Fibroblast of skin of left quadriceps (primary cell): ENCODE measurements at regions not wholly inside any gene's neighbourhood (a gene's known extent, or its start where the extent isn't known, plus 50 kb on each side); places are given as distances from the start of the nearest gene placed in this dataset.
"Not testable (repeated sequence)": the region's sequence is repeated elsewhere in the genome, so short reads cannot be mapped to it uniquely, and the experiment has no call there.

Experiments
- DNase-seq, 2 experiments: peaks; one replicate each; pipeline ENCODE4 v3.0.0-alpha.2; 2013; ENCODE audit warnings: low read depth in 2 of 2

DNA sequence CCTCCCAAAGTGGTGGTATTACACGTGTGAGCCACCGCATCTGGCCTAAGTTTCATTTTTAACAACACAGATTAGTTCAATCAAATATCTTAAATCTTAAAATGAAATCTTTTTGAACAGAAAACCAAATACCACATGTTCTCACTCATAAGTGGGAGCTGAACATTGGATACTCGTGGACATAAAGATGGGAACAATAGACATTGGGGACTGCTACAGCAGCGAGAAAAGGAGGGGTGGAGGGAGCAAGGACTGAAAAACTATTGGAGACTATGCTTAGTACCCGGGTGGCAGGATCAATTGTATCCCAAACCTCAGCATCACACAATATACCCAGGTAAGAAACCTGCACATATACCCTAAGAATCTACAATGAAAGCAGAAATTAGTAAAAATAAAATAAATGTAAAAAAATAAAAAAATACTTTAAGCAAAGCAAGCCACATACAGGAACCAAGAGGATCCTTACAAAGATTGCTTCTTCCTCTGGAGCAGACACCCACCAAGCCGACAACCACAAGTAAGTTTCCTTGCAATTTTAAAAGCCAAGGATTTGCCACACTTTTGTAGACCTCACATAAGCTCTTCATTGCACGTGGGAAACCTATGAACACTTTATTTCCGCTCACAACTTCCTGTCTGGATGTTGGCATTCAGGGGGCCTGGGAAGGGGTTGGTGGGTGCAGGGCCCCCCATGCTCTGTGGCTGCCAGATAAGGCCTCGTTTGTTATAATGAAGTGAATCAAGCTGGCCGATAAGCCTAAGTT is 147.9 kb downstream of the MYCN start:
- no peak for DNase-seq

DNA sequence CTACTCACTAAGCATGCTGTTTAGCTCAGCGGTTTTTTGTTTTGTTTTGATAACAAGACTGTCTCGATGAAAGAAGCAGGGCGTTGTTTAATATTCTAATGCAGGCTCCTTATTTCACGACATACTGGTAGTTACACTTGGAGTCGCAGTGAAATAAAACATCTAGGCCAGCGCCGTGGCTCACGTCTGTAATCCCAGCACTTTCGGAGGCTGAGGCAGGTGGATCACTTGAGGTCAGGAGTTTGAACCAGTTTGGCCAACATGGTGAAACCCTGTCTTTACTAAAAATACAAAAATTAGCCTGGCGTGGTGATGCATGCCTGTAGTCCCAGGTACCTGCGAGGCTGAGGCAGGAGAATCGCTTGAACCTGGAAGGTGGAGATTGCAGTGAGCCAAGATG is 145.8 kb downstream of the MYCN start:
- not testable (repeated sequence) for DNase-seq

DNA sequence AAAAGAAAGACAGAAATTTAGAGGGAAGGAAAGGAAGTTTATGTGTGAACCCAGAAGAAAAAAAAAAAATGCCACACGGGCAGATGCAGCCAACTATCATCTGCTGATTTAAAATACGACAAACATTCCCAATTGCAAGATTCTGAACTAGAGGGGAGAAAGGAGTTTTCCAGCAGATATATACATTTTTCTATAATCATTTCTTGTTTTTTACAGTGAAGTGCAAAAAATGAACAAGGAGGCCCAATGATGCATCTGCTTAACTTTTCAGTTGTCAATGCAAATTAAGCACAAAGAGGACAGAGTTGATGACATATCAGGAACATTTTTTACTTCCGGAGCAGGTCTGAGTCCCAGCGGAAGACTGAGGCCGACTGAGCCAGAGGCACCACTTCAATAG is 144.7 kb downstream of the MYCN start:
- DNase-seq = no peak

DNA sequence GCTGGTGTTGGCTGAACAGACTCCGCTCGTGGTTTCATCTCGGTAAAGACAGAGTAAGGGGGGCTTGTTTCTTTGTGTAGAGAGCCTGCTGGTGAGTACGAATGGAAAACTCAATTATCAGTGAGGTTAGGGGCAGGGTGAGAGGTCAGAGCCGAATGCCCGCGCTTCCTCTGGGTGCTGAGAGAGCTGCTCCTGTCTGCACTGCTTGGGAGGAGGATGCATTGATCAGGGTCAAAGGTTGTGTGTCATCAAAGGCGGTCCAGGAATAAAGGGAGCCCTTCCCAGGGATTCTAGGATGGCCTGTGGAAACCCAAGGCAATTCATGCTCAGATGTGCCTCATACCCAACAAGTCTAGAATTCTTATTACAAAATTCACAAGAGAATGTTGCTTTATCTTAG is 143.9 kb downstream of the MYCN start:
- no peak for DNase-seq

DNA sequence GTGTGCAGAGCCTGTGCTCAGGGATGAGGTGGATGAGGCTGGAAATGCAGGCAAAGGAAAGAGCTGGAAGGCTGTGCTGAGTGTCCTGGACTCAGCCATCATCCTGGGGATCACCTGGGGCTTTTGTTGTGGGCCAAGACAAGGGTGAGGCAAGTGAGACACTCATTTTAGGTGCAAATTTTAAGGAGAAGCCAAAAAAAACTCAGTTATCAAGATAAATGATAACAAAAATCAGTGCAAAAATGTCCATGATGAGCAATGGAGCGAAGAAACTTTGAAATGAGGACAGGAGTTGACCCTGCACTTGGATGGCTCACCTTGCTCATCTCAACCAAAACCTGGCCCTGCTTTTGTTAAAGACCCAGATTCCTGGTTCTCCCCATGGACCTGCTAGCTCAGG is 141.9 kb downstream of the MYCN start:
- no peak for DNase-seq

DNA sequence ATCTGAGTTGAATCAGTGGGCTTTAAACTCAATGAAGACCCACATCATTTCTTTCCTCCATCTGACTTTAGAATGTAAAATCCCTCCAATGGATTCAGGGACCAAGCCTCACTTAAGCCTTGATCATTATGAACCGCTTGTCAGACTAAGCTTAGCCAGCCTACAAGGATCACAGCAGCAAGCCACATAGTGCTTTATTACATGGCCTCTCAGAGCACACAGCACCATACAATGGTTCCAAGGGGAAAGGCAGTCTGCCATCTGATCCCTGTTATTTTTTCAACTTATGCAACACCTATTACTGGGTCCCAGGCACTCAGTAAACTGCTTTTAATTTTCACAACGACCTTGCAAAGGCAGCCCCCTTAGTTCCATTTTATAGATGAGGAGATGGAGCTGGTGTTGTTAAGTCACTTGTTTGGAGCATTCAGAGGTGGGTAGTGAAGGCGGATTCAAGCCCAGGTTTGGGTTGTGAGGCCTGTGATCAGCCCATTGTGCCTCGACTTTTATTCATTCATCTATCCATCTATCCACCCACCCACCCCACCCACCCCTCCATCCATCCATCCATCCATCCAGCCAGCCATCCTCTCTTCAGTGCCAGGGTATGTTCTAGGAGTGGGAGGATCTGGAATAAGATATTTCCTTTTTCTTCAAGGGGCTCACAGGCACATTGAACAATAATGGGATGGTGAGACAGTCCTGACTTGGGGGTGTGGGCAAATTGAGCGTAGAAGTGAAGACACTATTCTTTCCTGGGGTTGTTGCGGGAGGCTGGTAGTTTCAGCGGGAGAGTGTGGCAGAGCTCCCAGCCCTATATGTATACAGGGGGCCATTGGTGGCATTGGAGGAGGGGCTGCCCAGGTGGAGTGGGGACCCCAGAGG is 141.2 kb downstream of the MYCN start:
- no peak for DNase-seq

DNA sequence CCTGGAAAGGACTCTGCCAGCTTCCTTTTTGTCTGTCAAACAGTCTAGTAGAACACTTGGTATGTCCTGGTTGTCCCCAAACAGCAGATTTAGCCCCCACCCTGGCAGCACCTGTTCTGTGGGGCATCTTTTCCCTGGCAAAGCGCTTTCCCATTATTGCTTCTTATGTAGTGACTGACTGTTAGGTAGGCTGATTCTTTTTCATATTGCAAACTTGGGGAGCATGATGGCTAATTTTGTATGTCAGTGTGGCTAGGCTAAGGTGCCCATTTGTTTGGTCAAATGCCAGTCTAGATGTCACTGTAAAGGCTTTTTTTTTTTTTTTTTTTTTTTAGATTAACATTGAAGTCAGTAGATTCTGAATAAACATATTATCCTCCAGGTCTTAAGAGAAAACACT is 140.2 kb downstream of the MYCN start:
- no peak for DNase-seq

DNA sequence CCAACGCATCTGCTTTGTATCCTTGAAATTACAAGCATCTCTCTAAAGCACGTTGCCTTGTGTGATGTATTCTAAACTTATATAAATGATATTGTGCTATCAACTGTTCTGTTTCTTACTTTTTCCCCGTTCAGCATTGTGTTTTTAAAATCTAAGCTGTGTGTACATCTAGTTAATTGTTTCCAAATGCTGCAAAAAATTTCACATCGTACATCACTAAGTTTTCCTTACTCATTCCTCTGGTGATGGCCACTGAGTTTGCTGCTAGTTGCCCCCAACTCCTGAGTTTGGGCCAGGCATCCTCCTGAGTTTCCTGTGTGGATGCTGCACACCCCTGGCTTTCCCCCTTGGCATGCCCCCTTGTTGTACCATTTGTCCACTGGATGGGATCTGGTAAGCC is 139.7 kb downstream of the MYCN start:
- DNase-seq = no peak

DNA sequence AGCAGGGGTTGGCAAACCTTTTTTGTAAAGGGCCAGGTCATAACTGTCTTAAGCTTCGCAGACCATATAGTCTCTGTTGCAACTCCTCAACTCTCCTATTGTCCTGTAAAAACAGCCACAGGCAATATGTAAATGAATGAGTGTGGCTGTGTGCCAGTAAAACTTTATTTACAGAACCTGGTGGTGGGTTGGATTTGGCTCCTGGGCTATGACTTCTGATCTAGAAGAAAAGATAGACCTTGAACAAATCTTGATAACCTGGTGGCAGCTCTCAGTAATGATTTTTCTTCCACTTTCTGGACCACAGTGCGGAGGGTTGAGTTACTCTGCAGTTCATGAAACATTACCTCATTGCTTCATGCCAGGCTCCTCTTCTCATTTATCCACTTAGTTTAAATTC is 139.3 kb downstream of the MYCN start:
- DNase-seq = no peak

DNA sequence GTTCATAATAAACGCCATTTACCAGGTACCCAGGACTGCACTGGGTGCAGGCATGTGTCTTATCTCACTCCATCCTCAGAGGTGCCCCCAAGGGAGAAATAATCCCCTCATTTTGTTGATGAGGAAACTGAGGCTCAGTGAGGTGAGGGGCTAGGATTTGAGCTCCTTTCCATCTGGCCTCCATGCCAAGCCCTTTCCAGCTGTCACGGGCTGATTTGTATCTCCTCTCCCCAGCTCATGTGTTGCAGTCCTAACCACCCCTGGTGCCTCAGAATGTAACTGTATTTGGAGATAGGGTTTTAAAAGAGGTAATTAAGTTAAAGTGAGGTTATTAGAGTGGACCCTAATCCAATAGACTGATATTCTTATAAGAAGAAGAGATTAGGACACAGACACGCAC is 137.3 kb downstream of the MYCN start:
- DNase-seq = no peak

DNA sequence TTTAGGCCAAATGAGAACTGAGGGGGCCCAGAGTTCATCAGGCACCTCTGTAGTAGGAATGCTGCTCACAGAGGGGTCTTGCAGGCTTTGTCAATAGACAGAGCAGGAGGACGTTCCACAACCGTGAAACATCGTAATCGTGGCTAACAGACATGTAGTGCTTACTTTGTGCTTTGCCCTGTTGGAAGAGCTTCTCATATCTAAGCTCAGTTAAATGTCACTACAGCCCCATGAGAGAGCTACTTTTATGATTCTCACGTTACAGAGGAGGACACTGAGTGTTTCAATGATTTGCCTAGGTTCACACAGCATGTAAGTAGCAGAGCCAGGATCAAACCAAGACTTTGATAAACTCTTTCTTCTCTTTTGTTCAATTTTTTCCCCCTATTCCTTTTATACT is 136.6 kb downstream of the MYCN start:
- no peak for DNase-seq

DNA sequence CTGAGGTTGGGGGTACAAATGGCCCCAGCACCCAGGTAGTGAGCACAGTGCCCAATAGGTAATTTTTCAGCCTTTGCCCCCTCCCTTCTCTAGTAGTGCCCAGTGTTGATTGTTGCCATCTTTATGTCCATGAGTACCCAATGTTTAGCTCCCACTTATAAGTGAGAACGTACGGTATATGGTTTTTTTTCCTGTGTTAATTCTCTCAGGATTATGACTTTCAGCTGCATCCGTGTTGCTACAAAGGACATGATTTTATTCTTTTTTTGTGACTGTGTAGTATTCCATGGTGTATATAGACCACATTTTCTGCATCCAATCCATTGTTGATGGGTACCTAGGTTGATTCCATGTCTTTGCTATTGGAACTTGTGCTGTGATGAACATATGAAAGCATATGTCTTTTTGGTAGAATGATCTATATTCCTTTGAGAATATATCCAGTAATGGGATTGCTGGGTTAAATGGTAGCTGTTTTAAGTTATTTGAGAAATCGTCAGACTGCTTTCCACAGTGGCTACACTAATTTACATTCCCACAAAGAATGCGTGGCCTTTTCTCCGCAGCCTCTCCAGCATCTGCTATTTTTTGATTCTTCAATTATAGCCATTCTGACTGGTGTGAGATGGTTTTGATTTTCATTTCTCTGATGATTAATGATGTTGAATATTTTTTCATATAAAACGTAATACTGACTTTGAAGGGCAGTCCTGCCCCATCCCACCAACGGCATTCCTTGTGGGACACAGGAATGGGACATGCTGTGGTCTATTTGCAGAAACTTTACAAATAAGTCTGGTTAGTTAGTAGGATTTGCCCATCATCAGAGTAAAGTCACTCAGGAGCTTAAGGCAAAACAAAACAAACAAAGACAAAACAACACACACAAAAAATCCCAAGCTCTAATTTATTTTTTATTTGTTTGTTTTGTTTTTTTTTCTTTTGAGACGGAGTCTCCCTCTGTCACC is 135.0 kb downstream of the MYCN start:
- DNase-seq = no peak

DNA sequence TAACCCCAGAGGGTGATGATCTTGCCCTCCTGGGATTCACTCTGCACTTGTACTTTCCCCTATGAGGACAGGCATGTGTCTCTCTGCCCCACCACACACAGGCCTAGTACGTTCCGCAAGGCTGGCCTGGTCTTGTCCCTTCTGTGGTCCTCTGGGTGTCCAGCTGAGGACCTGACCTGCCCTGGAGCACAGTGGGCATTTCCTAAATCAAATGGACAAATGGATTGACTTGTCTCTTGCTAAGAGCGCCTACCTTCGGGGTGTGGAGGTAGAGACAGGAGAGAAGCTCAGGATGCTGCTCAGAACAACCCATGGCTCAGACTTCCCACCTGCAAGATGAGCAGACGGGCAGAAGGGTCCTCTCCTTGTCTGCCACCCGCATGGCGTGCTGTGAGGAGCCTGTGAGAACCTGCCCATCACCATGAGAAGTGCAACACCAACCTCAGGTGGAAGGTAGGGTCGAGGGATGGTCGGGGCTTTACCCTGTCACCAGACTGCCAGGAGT is 133.6 kb downstream of the MYCN start:
- DNase-seq = no peak

DNA sequence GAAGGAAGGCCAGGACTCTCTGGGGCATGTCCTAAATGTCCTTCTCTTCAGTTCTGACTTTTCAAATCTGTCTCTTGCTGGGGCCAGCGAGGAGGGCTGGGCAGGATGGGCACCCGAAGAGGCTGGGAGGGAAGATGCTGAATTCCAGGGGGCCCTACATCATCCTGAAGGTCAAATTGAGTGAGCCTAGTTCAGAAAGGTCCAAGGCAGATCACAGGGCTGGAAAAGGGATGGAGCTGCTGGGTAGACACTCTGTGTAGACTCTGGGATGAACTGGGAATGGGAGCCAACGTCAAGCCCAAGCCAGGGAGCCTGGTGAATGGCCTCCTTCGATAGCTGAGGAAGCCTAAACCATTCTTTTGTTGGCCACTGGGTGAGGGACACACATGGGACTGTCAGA is 133.1 kb downstream of the MYCN start:
- no peak for DNase-seq

DNA sequence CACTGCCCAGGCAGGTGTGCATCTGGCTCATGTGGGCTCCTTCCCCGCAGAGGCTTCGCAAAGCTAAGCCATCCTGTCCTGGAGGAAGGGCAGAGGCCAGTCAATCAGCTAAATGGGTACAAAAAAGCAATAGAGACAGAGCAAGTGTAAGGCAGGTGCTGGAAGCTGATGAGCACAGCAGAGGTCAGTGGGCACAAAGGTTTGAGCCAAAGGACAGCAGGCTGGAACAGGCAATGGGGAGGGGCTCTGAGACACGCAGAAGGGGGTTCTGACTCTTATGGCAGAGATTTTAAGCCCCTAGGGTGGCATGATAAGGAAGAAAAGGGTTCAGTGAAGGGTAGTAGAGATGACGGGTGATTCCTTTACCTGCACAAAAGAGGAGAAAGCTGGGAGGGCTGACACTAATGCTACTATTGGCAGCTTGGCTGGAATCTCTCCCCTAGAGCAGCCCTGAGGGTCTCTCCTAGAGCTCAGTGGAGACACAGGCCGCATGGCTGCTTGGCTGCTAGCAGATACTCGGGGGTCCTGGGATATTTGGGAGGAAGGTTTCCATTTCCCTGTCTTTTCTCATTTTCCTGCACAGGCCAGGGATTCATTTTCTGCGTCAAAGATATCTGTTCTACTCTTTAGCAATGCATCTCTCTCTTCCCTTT is 132.4 kb downstream of the MYCN start:
- DNase-seq = no peak

DNA sequence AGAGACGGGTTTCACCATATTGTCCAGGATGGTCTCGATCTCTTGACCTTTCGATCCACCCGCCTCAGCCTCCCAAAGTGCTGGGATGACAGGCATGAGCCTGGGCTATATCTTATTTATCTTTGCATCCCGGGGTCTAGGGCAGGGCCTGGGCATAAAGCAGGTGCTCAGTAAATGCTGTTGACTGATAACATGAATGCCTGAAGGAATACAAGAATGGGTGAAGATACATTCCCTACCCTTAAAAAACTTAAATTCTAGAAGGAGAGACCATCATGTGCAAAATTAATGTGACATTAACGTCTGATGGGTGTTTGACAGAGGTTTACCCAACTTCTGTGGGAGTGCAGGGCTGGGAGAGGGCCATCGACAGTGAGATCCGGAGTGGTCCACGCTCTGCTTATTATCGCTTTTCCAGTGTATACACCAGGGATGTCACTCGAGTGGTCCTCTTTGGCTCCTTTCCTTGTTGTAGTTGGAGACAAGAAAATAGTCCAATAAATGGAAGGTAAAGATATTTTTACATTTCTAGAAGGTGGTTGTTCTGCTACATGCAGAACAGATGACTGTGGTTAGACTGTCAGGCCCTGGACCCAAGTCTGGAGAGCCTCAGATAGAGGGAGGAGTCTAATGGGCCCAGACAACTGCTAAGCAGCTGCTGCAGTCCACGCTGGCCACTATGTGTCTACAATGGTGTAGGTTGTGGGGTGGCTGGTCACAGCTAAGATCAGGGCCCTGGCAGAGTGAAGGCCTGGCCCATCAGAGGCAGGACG is 131.7 kb downstream of the MYCN start:
- no peak for DNase-seq

DNA sequence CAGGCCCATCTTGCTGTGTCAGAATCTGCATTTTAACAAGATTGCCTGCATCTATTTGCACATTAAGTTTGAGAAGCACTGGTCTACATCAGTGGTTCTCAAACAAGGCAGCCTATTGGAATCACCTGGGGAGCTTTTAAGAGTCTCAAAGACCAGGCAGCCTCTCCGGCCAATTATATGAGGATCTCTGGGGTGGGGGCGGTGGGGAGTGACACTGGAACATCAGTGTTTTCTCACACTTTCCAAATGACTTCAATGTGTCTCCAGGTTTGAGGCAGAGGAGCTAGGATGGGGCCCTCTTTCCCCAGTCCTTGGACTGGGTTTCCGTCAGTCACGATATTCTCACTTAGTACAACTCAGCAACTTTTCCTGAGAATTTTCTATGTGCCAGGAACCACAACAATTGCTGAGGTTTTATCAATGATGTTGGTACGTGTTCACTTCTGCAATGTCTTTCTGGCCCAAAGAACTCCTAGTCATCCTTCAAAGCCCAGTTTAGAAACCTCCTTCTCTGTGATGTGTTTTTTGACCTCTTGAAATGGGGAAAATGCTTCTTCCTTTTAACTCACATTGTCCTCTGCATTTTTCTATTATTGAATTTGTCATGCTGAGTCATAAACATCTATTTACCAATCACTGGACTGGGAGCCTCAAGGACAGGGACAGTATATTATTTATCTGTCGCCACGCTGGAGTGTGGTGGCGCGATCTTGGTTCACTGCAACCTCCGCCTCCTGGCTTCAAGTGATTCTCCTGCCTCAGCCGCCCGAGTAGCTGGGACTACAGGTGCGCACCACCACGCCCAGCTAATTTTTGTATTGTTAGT is 130.9 kb downstream of the MYCN start:
- DNase-seq = no peak

DNA sequence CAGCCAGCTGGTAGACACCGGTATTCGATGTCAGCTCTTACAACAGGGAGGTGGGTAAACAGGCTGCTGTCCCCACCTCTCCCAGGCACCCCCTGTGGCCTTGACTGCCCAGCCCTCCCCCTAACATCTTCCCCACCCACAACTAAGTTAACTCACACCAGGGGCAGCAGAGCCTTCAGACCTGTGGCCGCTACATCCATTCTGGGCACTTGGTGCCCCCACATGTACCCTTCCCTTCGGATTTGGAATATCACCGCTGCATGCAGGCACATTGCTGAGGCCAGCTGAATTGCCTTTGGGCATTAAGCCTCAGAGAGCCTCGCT is 130.3 kb downstream of the MYCN start:
- no peak for DNase-seq

DNA sequence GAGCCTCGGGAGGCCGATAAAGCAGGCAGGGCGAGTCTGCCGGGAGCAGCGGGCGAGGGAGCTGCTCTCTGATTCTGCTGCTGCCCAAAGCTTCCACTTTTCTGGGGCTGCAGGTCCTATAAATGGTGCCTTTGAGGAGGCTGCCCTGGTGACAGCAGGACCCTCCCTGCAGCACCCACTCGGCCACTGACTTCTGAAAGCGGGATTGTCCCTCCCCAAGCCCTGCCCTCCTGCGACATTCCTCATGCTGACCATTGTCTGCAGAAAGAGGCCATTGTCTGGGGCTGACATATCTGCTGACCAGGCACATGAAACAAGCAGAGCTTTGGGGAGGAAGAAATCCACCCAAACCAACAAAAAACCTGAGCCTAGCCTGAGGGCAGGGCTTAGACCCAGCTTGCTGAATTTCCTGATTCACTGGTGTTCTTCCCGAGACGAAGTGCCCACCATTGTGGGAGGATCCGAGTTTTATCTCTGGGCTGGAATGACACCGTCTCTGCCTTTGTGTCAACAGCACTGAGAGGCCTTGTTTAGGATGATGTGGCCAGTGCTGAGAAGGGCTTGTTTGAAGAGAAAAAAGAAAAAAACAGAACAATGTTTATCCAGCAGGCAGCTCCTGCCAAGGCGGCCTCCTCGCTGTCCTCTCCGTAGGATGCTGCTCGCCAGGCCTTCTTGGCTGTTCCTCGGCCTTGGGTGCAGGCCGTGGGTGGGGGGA is 129.7 kb downstream of the MYCN start:
- DNase-seq = no peak
